ENCODE measurements at regions not wholly inside any gene's neighbourhood (a gene's known extent, or its start where the extent isn't known, plus 50 kb on each side); places are given as distances from the start of the nearest gene placed in this dataset.
"Not testable (repeated sequence)": the region's sequence is repeated elsewhere in the genome, so short reads cannot be mapped to it uniquely, and the experiment has no call there.

GRCh38 chr6:54564188-54564587 is 255.9 kb downstream of the TINAG start:
- DNase-seq (ENCODE audit: low read depth in 2 of 2), result not testable (repeated sequence)

DNA sequence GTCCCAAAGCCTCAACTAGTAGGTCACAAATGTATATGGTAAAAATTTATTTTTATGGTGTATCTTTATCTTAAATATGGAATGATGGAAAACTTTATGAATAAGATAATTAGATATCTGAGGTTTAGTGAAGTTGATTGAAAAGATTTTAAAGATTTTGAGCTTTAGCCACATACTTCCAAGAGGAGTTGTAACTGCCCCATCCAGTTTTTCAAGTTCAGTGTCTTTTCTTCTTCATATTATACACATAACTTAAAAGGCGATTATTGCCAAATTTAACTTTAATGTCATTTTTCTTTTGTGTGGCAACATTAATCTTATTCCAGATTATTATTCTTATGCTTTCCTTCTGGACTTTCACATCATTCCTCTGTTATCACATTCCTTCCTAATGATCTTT is 266.4 kb downstream of the TINAG start:
- DNase-seq (ENCODE audit: low read depth in 2 of 2), result no peak

DNA sequence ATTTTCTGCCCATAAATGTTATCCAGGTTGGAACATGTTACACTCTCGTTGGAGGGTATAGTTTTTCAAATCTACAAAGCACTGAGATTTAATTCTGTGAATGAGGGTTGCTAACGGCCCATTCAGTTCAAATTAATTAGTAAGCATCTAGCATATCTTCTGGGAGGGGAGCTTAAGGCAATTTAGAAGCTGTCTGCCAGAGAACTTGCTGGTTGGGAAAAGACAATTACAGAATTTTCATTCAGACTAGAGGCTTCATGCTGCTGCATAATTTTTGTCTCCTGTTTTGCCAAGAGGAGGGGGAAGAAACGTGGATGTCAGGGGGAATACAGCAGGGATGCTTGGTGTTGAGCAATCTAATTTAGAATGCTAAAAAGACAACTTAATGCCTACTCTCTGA is 268.3 kb upstream of the FAM83B start:
- no peak for DNase-seq (ENCODE audit: low read depth in 2 of 2)

GRCh38 chr6:54579011-54579410 is 267.6 kb upstream of the FAM83B start:
- DNase-seq (ENCODE audit: low read depth in 2 of 2), result no peak

- DNase-seq (ENCODE audit: low read depth in 2 of 2), result no peak
These were observed 260.3 kb upstream of the FAM83B start for GRCh38 chr6:54586251-54586650.

DNA sequence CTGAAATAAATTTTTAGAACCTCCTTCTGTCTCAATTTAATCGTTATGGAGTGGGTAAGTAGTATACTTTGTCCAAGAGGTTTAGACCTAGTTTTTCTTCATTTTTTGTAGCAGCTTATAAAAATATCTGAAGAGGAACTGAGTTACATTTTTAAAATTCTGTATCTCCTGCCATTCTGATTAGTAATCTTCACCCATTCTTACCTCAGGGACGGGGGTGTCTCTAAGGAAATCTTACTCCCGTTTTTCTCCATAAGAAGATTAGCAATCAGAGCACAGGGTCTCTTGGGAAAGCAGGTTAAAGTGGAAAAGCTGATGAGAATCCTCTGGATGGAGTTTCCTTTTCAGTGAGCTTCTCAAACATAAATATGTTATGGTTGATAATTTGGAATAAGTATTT is 259.3 kb upstream of the FAM83B start:
- no peak for DNase-seq (ENCODE audit: low read depth in 2 of 2)

GRCh38 chr6:54588176-54588575 is 258.4 kb upstream of the FAM83B start:
- no peak for DNase-seq (ENCODE audit: low read depth in 2 of 2)

GRCh38 chr6:54595844-54596243 is 250.7 kb upstream of the FAM83B start:
- no peak for DNase-seq (ENCODE audit: low read depth in 2 of 2)

GRCh38 chr6:54598787-54599313 is 247.7 kb upstream of the FAM83B start:
- no peak for DNase-seq (ENCODE audit: low read depth in 2 of 2)

DNA sequence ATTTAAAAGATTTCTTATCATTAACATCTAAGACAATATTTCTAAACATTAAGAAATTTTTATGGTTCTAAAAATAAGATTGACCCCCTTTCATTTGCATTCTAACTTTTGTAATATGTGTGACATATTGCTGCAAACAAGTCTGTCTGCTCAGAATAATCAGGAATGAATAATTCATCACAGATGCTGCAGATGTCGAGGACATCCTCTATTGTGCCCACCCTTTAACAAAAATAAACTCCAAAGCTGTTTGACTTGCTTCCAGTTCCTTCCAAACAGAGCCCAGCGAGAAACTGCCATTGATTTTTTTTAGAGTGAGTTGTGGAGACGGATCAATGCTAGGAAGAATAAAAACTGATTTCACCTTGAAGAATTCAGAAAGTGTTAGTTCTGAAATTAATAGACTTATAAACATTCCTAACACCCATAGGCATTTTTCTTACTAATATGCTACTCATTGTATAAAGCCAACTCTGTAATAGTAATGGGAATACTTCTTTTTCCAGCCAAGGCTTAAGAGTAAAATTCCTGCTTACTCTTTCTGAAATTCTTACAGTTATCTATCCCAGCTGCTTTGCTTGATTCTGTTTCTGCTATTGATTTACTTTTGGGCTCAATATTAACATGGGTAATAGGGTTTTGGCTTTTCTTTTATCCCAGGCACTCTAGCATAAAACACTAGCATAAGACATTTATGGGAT is 244.8 kb upstream of the FAM83B start:
- no peak for DNase-seq (ENCODE audit: low read depth in 2 of 2)

DNA sequence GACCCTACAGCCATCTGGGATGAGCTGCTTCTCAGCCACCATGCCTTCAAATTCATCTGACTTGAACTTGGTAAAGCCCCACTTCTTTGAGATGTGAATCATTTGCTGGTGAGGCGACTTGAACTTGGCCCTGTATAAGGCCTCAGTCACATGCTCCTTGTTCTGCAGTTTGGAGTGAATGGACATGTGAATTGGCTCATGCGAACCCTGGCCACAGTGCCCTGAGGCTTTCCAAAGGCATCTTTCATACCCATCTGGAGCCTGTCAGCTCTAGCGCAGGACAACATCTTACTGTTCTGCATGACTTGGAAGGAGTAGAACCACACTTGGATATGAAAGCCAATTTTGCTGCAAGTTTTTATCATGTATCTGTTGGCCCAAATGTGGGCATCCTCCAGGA is 244.0 kb upstream of the FAM83B start:
- no peak for DNase-seq (ENCODE audit: low read depth in 2 of 2)

GRCh38 chr6:54609981-54610380 is 236.6 kb upstream of the FAM83B start:
- no peak for DNase-seq (ENCODE audit: low read depth in 2 of 2)

GRCh38 chr6:54613596-54613995 is 233.0 kb upstream of the FAM83B start:
- DNase-seq (ENCODE audit: low read depth in 2 of 2), result no peak

- no peak for DNase-seq (ENCODE audit: low read depth in 2 of 2)
These were observed 231.9 kb upstream of the FAM83B start for GRCh38 chr6:54614499-54615195.

DNA sequence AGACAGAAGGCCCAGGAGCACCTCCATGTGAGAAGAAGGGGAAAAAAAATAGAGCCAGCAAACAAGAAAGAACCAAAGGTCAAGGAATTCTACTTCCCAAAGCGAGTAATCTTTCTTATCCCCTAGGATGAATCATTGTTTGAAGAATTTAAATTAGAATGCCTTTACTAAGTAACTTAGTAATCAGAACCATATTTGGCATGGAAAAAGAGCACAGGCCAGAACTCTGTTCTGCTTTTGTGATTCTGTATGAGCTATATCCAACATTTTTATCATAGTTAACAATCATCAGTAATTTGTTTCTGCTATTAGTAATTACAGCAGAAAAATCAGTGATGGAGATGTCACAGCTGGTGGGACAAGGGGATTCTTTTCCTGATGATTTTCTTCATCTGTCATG is 228.8 kb upstream of the FAM83B start:
- no peak for DNase-seq (ENCODE audit: low read depth in 2 of 2)

DNA sequence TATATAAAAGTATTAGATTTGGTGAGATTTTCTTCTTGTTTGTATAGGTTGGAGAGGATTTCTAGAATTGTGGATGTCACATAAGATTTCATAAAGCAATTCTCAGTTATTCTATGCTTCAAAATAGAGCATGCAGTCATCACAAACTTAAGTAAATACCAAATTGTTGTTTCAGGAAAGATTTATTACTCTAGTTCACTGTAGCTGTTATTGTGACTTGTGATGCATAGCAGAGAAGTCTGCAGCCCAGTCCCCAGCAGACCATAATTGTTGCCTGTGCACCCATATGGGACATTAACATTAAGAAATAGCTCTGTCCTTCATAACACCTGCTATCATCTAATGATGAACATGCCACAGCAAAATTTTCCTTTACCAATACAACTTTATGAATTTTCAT is 228.0 kb upstream of the FAM83B start:
- DNase-seq (ENCODE audit: low read depth in 2 of 2), result no peak

DNA sequence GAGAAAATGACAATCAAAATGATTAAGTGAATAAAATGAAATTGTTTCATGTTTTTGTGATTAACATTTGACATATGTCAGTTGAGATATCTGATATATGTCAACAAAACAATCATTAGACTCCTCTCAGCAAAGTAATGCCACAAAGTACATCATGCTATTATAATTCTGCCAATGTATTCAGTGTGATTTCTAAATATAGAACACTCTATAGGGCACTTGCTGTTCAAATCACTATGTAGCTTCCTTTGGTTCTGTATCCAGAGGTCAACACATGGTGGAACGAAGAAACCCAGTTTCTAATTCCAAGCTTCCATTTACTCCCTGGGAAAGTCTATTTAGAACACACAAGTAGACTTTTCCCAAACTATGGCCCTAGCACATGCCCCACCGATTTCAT is 227.5 kb upstream of the FAM83B start:
- DNase-seq (ENCODE audit: low read depth in 2 of 2), result no peak

GRCh38 chr6:54621285-54621684 is 225.3 kb upstream of the FAM83B start:
- DNase-seq (ENCODE audit: low read depth in 2 of 2), result no peak

GRCh38 chr6:54624216-54624615 is 222.4 kb upstream of the FAM83B start:
- DNase-seq (ENCODE audit: low read depth in 2 of 2), result no peak

GRCh38 chr6:54624779-54625178 is 221.8 kb upstream of the FAM83B start:
- no peak for DNase-seq (ENCODE audit: low read depth in 2 of 2)

- no peak for DNase-seq (ENCODE audit: low read depth in 2 of 2)
These were observed 217.4 kb upstream of the FAM83B start for GRCh38 chr6:54629131-54629530.

DNA sequence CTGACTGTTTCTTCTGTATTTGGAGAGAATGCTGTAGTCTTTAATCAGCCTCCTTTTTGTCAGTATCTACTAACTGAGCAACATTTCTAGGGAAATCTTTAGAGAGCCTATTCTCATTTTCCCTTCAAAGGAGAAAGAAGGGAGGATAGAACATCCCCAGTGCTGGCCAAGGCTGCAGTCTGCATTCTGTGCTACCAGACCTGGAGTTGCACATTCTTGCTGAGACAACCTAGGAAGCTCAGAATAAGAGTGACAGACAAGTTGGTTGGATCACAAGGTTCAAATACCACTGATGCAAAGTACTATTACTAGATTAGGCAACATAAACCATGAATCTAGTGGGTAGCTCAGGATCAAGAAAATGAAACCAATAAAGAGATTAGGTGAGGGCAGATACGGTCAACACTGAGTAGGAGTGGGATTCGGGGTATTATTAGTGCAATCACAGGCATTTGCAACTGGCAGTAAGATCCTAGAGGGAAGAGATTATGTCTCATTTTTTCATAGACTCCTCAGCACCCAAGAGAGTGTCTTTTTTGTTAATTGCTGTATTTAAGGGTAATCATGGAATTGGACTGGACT is 213.5 kb upstream of the FAM83B start:
- DNase-seq (ENCODE audit: low read depth in 2 of 2), result no peak

- no peak for DNase-seq (ENCODE audit: low read depth in 2 of 2)
These were observed 213.0 kb upstream of the FAM83B start for GRCh38 chr6:54633601-54634000.
